ENCODE measurements at regions not wholly inside any gene's neighbourhood (a gene's known extent, or its start where the extent isn't known, plus 50 kb on each side); places are given as distances from the start of the nearest gene placed in this dataset.

DNA sequence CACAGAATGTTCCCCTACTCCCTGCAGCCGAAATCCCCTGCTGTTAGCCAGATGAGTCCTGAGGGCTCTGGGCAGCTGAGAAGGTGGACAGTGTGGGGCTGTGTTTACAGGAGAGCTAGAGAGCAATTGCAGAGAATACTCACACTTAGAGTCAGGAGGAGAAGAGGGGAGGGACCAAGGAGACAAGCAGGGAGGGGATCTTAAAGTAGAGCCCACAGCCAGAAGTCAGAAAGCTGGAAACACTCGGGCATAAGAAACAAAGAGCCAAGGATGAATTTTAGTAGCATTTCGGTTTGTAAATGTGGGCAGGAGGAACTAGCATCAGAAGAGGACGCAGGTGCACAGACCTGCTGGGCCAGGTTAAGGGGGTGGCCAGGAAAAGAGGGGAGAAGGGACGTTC, 1435.9 kb downstream of the BRD1 start:
- H3K9me3 ChIP-seq (ENCODE audit: control extremely low read depth in 1 of 3, control insufficient read depth in 2 of 3, insufficient read depth in 1 of 3, low read length in 2 of 3), result peaks cover 0 to 4% (median 0%) of the 10 kb centered on the region in 3 donors
- Mint-ChIP-seq H3K27me3 (peaks cover 3% of the 10 kb centered on the region), H3K4me3 (no peak overlapping the region), H3K9me3 (ENCODE audit: insufficient read depth) (peaks cover 1% of the 10 kb centered on the region), H3K4me1 (no peaks in the 10 kb centered on the region), H3K27ac (no peak overlapping the region)
- intact Hi-C loops (cut with micrococcal nuclease), result no loop called here
- H3K9ac ChIP-seq (ENCODE audit: low read length), result no peak overlapping the region
- H3K4me3 ChIP-seq (ENCODE audit: control extremely low read depth in 1 of 5, extremely low read depth in 1 of 5, insufficient read depth in 1 of 5, low read depth in 2 of 5, low read length in 4 of 5), result no peak overlapping the region
- no peak for ATAC-seq (ENCODE audit: low read depth)
- WGBS (ENCODE audit: insufficient coverage), result 81% methylated on average over 2 of the region's 5 CpGs
- no peaks in the 10 kb centered on the region for H3K79me2 ChIP-seq (ENCODE audit: control insufficient read depth, insufficient read depth, low read length)
- no peak overlapping the region for H2AFZ ChIP-seq (ENCODE audit: insufficient read depth, low read depth, low read length, poor library complexity, severe bottlenecking)
- TF ChIP-seq EZH2 (IDR thresholded peaks at IDR 0.05; ENCODE audit: borderline replicate concordance, insufficient read depth, low read depth, low read length, poor library complexity, severe bottlenecking), result no peak
- TF ChIP-seq, protein P1, sequence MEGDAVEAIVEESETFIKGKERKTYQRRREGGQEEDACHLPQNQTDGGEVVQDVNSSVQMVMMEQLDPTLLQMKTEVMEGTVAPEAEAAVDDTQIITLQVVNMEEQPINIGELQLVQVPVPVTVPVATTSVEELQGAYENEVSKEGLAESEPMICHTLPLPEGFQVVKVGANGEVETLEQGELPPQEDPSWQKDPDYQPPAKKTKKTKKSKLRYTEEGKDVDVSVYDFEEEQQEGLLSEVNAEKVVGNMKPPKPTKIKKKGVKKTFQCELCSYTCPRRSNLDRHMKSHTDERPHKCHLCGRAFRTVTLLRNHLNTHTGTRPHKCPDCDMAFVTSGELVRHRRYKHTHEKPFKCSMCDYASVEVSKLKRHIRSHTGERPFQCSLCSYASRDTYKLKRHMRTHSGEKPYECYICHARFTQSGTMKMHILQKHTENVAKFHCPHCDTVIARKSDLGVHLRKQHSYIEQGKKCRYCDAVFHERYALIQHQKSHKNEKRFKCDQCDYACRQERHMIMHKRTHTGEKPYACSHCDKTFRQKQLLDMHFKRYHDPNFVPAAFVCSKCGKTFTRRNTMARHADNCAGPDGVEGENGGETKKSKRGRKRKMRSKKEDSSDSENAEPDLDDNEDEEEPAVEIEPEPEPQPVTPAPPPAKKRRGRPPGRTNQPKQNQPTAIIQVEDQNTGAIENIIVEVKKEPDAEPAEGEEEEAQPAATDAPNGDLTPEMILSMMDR (IDR thresholded peaks at IDR 0.05), result no peak
- no peak for DNase-seq
- H3K4me2 ChIP-seq (replicated peaks; ENCODE audit: low read depth, low read length, poor library complexity, severe bottlenecking), result no peak overlapping the region
- no peaks in the 10 kb centered on the region for H3K4me1 ChIP-seq (ENCODE audit: control insufficient read depth in 2 of 2, insufficient read depth in 2 of 2, low read length in 2 of 2)
- H4K20me1 ChIP-seq (ENCODE audit: control insufficient read depth, insufficient read depth, low read length, poor library complexity, severe bottlenecking), result no peaks in the 10 kb centered on the region
- no peaks in the 10 kb centered on the region for H3K27me3 ChIP-seq (replicated peaks in 1 of 4; ENCODE audit: control extremely low read depth in 1 of 4, control insufficient read depth in 3 of 4, insufficient read depth in 4 of 4, low read length in 3 of 4)
- no peaks in the 10 kb centered on the region for H3K36me3 ChIP-seq (replicated peaks in 1 of 2; ENCODE audit: control extremely low read depth in 1 of 2, control insufficient read depth in 1 of 2, extremely low read depth in 1 of 2, insufficient read depth in 2 of 2, low read length in 1 of 2)
- ChIA-PET POLR2A (no interaction called here), CTCF (no interaction called here)
- H3K27ac ChIP-seq (ENCODE audit: low read length in 2 of 2), result no peak overlapping the region

DNA sequence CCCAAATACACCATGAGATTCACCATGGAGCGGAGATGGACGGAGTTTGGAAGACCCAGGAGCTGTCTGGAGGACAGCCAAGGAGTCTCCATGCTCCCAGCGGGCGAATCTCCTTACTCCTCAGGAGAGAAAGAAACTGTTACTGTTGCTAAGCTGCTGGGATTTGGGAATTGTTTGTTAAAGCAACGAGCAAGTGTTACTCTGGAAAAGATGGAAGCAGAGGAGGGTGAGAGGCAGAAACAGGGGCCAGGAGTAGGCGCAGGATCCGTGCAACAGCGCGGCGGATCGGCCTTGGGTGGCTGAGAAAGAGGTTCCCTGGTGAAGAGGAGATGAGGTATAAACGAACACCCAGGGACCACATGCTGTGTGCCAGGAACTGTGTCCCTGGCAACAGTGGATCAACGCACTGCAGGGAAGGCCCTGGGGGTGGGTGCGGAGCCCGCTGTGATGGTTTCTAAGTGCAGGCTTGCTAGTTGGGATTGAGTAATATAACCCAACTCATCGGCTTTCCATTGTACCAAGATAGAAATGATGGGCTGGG, 1436.4 kb downstream of the BRD1 start:
- H3K4me3 Mint-ChIP-seq, result no peak overlapping the region
- H3K79me2 ChIP-seq (ENCODE audit: control insufficient read depth, insufficient read depth, low read length), result no peaks in the 10 kb centered on the region
- TF ChIP-seq, protein P1 (IDR thresholded peaks at IDR 0.05), result no peak
- no peak for TF ChIP-seq EZH2 (IDR thresholded peaks at IDR 0.05; ENCODE audit: borderline replicate concordance, insufficient read depth, low read depth, low read length, poor library complexity, severe bottlenecking)
- 79% methylated on average over 10 of the region's 16 CpGs for WGBS (ENCODE audit: insufficient coverage)
- H2AFZ ChIP-seq (ENCODE audit: insufficient read depth, low read depth, low read length, poor library complexity, severe bottlenecking), result no peak overlapping the region
- intact Hi-C loops (cut with micrococcal nuclease), result no loop called here
- CTCF ChIA-PET, result no interaction called here
- H3K9me3 Mint-ChIP-seq (ENCODE audit: insufficient read depth), result peaks cover 3% of the 10 kb centered on the region
- POLR2A ChIA-PET, result no interaction called here
- peaks cover 3% of the 10 kb centered on the region for H3K27me3 Mint-ChIP-seq
- no peak overlapping the region for H3K27ac ChIP-seq (ENCODE audit: low read length in 2 of 2)
- H4K20me1 ChIP-seq (ENCODE audit: control insufficient read depth, insufficient read depth, low read length, poor library complexity, severe bottlenecking), result no peaks in the 10 kb centered on the region
- H3K9me3 ChIP-seq (ENCODE audit: control extremely low read depth in 1 of 3, control insufficient read depth in 2 of 3, insufficient read depth in 1 of 3, low read length in 2 of 3), result peaks cover 0 to 4% (median under 1%) of the 10 kb centered on the region in 3 donors
- DNase-seq, result no peak
- no peaks in the 10 kb centered on the region for H3K36me3 ChIP-seq (replicated peaks in 1 of 2; ENCODE audit: control extremely low read depth in 1 of 2, control insufficient read depth in 1 of 2, extremely low read depth in 1 of 2, insufficient read depth in 2 of 2, low read length in 1 of 2)
- H3K4me3 ChIP-seq (ENCODE audit: control extremely low read depth in 1 of 5, extremely low read depth in 1 of 5, insufficient read depth in 1 of 5, low read depth in 2 of 5, low read length in 4 of 5), result no peak overlapping the region
- no peaks in the 10 kb centered on the region for H3K27me3 ChIP-seq (replicated peaks in 1 of 4; ENCODE audit: control extremely low read depth in 1 of 4, control insufficient read depth in 3 of 4, insufficient read depth in 4 of 4, low read length in 3 of 4)
- no peak for ATAC-seq (ENCODE audit: low read depth)
- no peaks in the 10 kb centered on the region for H3K4me1 Mint-ChIP-seq
- no peak overlapping the region for H3K27ac Mint-ChIP-seq
- H3K4me1 ChIP-seq (ENCODE audit: control insufficient read depth in 2 of 2, insufficient read depth in 2 of 2, low read length in 2 of 2), result no peaks in the 10 kb centered on the region
- no peak overlapping the region for H3K4me2 ChIP-seq (replicated peaks; ENCODE audit: low read depth, low read length, poor library complexity, severe bottlenecking)
- H3K9ac ChIP-seq (ENCODE audit: low read length), result no peak overlapping the region
